ENCODE measurements at regions not wholly inside any gene's neighbourhood (a gene's known extent, or its start where the extent isn't known, plus 50 kb on each side); places are given as distances from the start of the nearest gene placed in this dataset.

- DNase-seq = no peak
- Histone ChIP-seq H3K9me3 (ENCODE audit: control insufficient read depth, low read depth, low read length) (no peaks in the 10 kb centered on the region), H4K91ac (ENCODE audit: insufficient read length, low read depth, low read length) (no peak overlapping the region), H4K20me1 (ENCODE audit: control insufficient read depth, insufficient read depth, insufficient read length) (no peaks in the 10 kb centered on the region), H3K4ac (ENCODE audit: low read depth, low read length) (no peak overlapping the region), H3K4me1 (ENCODE audit: insufficient read depth, low read length) (peaks cover 8% of the 10 kb centered on the region), H3K23ac (ENCODE audit: insufficient read length, low read depth, low read length) (no peak overlapping the region), H2BK12ac (ENCODE audit: insufficient read length, low read depth, low read length) (no peak overlapping the region), H3K23me2 (ENCODE audit: insufficient read length, low read depth, low read length, poor library complexity, severe bottlenecking) (no peaks in the 10 kb centered on the region), H2AK5ac (ENCODE audit: insufficient read length, low read length) (no peak overlapping the region), H3K56ac (ENCODE audit: insufficient read length, low read depth, low read length) (no peak overlapping the region), H3T11ph (ENCODE audit: low read length) (no peak overlapping the region), H2BK5ac (ENCODE audit: insufficient read length, low read length) (no peak overlapping the region), H3K14ac (ENCODE audit: insufficient read depth, low read length) (no peak overlapping the region), H3K79me1 (ENCODE audit: insufficient read depth, low read depth, low read length, poor library complexity, severe bottlenecking) (no peaks in the 10 kb centered on the region), H4K8ac (replicated peaks; ENCODE audit: insufficient read length, low read depth, low read length) (no peak overlapping the region), H3K4me2 (ENCODE audit: insufficient read depth, insufficient read length, low read length) (no peak overlapping the region), H3K27ac (ENCODE audit: insufficient read length, low read depth, low read length) (no peak overlapping the region), H3K27me3 (ENCODE audit: insufficient read depth, low read length) (no peaks in the 10 kb centered on the region), H3K79me2 (ENCODE audit: insufficient read depth, low read length) (no peaks in the 10 kb centered on the region), H2BK20ac (ENCODE audit: low read depth, low read length, poor library complexity, severe bottlenecking) (no peak overlapping the region), H3K9ac (ENCODE audit: extremely low read depth, insufficient read length, low read length) (no peak overlapping the region), H2BK15ac (ENCODE audit: low read depth, low read length) (no peak overlapping the region), H2BK120ac (ENCODE audit: low read depth, low read length, poor library complexity, severe bottlenecking) (no peak overlapping the region), H3K18ac (ENCODE audit: insufficient read length, low read depth, low read length) (no peak overlapping the region), H2AFZ (ENCODE audit: low read length) (no peak overlapping the region), H4K5ac (ENCODE audit: insufficient read length, low read depth, low read length) (no peak overlapping the region)
- Mint-ChIP-seq H3K9me3 (no peaks in the 10 kb centered on the region), H3K27me3 (ENCODE audit: low read depth) (peaks cover 2% of the 10 kb centered on the region; the same call in 1 of the 2 replicates), H3K4me3 (no peak overlapping the region), H3K36me3 (ENCODE audit: insufficient read depth in 1 of 3, low read depth in 3 of 3) (no peaks in the 10 kb centered on the region), H3K27ac (no peak overlapping the region), H3K4me1 (peaks cover 46 to 48% of the 10 kb centered on the region in 2 experiments)
- WGBS (ENCODE audit: extremely low coverage, insufficient read length, low lambda C conversion rate) = no CpG with 5 or more reads among the region's 2 CpGs
- TF ChIP-seq CTCF (conservative IDR thresholded peaks at IDR 0.05) = no peak
Observed at GRCh38 chr11:129319201-129319600, 56.4 kb upstream of the BARX2 start.

All from H9 (cell line).